ENCODE measurements at regions not wholly inside any gene's neighbourhood (a gene's known extent, or its start where the extent isn't known, plus 50 kb on each side); places are given as distances from the start of the nearest gene placed in this dataset.
"Not testable (repeated sequence)": the region's sequence is repeated elsewhere in the genome, so short reads cannot be mapped to it uniquely, and the experiment has no call there.

DNA sequence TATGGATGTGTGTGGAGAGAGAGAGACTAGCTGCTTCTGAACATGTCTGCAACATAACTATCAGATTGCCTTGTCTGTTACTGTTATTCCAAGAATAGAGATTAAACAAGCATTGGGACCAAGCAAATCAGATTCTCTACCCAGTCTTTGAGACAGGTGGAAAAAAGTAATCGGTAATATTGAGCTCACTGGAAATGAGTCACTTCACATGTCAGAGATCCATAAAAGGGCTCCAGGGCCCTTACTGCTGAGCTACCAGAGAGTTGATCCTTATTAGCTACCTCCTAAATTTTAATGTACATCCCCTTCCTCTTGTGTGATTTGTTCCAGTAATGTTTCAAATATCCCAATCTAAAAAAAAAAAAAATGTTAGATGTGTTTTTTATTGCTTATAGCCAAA, 2118.0 kb downstream of the PCDH9 start:
- H3K9me3 ChIP-seq (ENCODE audit: control insufficient read depth in 4 of 4, low read length in 3 of 4), result no peaks in the 10 kb centered on the region
- H3K36me3 ChIP-seq (ENCODE audit: control insufficient read depth in 4 of 4, insufficient read depth in 3 of 4, low read depth in 1 of 4, low read length in 3 of 4), result no peaks in the 10 kb centered on the region
- no peaks in the 10 kb centered on the region for H3K27me3 ChIP-seq (ENCODE audit: control insufficient read depth in 4 of 4, insufficient read depth in 4 of 4, low read length in 3 of 4)
- no peak overlapping the region for H3K9ac ChIP-seq (ENCODE audit: low read depth in 1 of 2, low read length in 2 of 2)
- 84% methylated on average over 1 of the region's 1 CpG for WGBS
- H3K4me3 ChIP-seq (ENCODE audit: low read depth in 1 of 3, low read length in 3 of 3), result no peak overlapping the region
- no peaks in the 10 kb centered on the region for H3K4me1 ChIP-seq (ENCODE audit: control insufficient read depth in 4 of 4, insufficient read depth in 4 of 4, low read length in 3 of 4)
- DNase-seq (ENCODE audit: low spot score), result no peak
- TF ChIP-seq, protein P1, sequence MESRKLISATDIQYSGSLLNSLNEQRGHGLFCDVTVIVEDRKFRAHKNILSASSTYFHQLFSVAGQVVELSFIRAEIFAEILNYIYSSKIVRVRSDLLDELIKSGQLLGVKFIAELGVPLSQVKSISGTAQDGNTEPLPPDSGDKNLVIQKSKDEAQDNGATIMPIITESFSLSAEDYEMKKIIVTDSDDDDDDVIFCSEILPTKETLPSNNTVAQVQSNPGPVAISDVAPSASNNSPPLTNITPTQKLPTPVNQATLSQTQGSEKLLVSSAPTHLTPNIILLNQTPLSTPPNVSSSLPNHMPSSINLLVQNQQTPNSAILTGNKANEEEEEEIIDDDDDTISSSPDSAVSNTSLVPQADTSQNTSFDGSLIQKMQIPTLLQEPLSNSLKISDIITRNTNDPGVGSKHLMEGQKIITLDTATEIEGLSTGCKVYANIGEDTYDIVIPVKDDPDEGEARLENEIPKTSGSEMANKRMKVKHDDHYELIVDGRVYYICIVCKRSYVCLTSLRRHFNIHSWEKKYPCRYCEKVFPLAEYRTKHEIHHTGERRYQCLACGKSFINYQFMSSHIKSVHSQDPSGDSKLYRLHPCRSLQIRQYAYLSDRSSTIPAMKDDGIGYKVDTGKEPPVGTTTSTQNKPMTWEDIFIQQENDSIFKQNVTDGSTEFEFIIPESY (IDR thresholded peaks at IDR 0.05), result no peak
- TF ChIP-seq HNF4G (IDR thresholded peaks at IDR 0.05), result no peak
- TF ChIP-seq, protein P2, sequence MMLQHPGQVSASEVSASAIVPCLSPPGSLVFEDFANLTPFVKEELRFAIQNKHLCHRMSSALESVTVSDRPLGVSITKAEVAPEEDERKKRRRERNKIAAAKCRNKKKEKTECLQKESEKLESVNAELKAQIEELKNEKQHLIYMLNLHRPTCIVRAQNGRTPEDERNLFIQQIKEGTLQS (IDR thresholded peaks at IDR 0.05), result no peak
- TF ChIP-seq, protein P3, sequence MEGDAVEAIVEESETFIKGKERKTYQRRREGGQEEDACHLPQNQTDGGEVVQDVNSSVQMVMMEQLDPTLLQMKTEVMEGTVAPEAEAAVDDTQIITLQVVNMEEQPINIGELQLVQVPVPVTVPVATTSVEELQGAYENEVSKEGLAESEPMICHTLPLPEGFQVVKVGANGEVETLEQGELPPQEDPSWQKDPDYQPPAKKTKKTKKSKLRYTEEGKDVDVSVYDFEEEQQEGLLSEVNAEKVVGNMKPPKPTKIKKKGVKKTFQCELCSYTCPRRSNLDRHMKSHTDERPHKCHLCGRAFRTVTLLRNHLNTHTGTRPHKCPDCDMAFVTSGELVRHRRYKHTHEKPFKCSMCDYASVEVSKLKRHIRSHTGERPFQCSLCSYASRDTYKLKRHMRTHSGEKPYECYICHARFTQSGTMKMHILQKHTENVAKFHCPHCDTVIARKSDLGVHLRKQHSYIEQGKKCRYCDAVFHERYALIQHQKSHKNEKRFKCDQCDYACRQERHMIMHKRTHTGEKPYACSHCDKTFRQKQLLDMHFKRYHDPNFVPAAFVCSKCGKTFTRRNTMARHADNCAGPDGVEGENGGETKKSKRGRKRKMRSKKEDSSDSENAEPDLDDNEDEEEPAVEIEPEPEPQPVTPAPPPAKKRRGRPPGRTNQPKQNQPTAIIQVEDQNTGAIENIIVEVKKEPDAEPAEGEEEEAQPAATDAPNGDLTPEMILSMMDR (IDR thresholded peaks at IDR 0.05; ENCODE audit: low read depth, low read length, missing input control), result no peak
- no peak for TF ChIP-seq EGR1 (IDR thresholded peaks at IDR 0.05; ENCODE audit: low read depth in 2 of 2)
- no peak for TF ChIP-seq JUND (IDR thresholded peaks at IDR 0.05)
- no peak for TF ChIP-seq FOXA2 (IDR thresholded peaks at IDR 0.05)
- TF ChIP-seq TAF1 (conservative IDR thresholded peaks at IDR 0.05), result no peak
- TF ChIP-seq NR2F2 (IDR thresholded peaks at IDR 0.05), result no peak
- no peak overlapping the region for H3K27ac ChIP-seq (ENCODE audit: low read depth in 1 of 2, low read length in 2 of 2)

DNA sequence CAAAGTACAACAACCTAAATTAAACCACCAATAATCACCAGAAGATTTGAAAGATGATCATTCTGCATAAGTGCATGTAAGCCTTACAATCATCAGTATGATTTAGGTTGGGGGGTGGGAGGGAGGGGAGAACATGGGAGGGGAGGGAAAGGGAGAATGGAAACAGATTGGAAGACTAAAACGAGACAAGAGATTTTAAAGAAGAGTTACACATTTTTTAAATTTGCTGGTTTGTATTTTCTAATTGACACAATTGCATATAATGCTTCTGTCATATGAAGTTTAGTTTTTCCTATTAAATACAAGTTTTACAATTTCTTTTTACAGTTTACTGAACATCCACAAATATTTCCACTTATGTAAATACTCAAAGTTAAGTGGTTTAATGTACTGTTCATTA, 2118.9 kb downstream of the PCDH9 start:
- Histone ChIP-seq H3K27me3 (ENCODE audit: control insufficient read depth in 4 of 4, insufficient read depth in 4 of 4, low read length in 3 of 4) (no peaks in the 10 kb centered on the region), H3K4me3 (ENCODE audit: low read depth in 1 of 3, low read length in 3 of 3) (no peak overlapping the region), H3K4me1 (ENCODE audit: control insufficient read depth in 4 of 4, insufficient read depth in 4 of 4, low read length in 3 of 4) (no peaks in the 10 kb centered on the region), H3K27ac (ENCODE audit: low read depth in 1 of 2, low read length in 2 of 2) (no peak overlapping the region), H3K9me3 (ENCODE audit: control insufficient read depth in 4 of 4, low read length in 3 of 4) (no peaks in the 10 kb centered on the region), H3K36me3 (ENCODE audit: control insufficient read depth in 4 of 4, insufficient read depth in 3 of 4, low read depth in 1 of 4, low read length in 3 of 4) (no peaks in the 10 kb centered on the region), H3K9ac (ENCODE audit: low read depth in 1 of 2, low read length in 2 of 2) (no peak overlapping the region)
- WGBS, result 56% methylated on average over 1 of the region's 1 CpG
- no peak for DNase-seq (ENCODE audit: low spot score)
- TF ChIP-seq JUND (IDR thresholded peaks at IDR 0.05), result no peak
- TF ChIP-seq NR2F2 (IDR thresholded peaks at IDR 0.05), result no peak
- no peak for TF ChIP-seq RAD21 (IDR thresholded peaks at IDR 0.05)
- no peak for TF ChIP-seq SP1 (IDR thresholded peaks at IDR 0.05)
- no peak for TF ChIP-seq EGR1 (IDR thresholded peaks at IDR 0.05; ENCODE audit: low read depth in 2 of 2)
- TF ChIP-seq, protein P3 (IDR thresholded peaks at IDR 0.05; ENCODE audit: low read depth, low read length, missing input control), result no peak
- no peak for TF ChIP-seq HNF4A (conservative IDR thresholded peaks at IDR 0.05)
- TF ChIP-seq GABPA (IDR thresholded peaks at IDR 0.05 in 1 of 2, conservative IDR thresholded peaks at IDR 0.05 in 1 of 2), result no peak

DNA sequence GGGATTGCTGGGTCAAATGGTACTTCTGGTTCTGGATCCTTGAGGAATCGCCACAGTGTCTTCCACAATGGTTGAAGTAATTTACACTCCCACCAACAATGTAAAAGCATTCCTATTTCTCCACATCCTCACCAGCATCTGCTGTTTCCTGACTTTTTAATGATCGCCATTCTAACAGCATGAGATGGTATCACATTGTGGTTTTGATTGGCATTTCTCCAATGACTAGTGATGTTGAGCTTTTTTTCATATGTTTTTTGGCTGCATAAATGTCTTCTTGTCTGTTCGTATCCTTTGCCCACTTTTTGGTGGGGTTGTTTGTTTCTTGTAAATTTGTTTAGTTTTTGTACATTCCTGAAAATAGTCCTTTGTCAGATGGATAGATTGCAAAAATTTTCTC, 2125.7 kb downstream of the PCDH9 start:
- not testable (repeated sequence) for H3K27me3 ChIP-seq (ENCODE audit: control insufficient read depth in 4 of 4, insufficient read depth in 4 of 4, low read length in 3 of 4); DNase-seq (ENCODE audit: low spot score); H3K4me3 ChIP-seq (ENCODE audit: low read depth in 1 of 3, low read length in 3 of 3); H3K9me3 ChIP-seq (ENCODE audit: control insufficient read depth in 4 of 4, low read length in 3 of 4); H3K36me3 ChIP-seq (ENCODE audit: control insufficient read depth in 4 of 4, insufficient read depth in 3 of 4, low read depth in 1 of 4, low read length in 3 of 4); H3K4me1 ChIP-seq (ENCODE audit: control insufficient read depth in 4 of 4, insufficient read depth in 4 of 4, low read length in 3 of 4); H3K27ac ChIP-seq (ENCODE audit: low read depth in 1 of 2, low read length in 2 of 2); H3K9ac ChIP-seq (ENCODE audit: low read depth in 1 of 2, low read length in 2 of 2)
- 63% methylated on average over 3 of the region's 3 CpGs for WGBS

All from liver (tissue), 8 donors.